ENCODE measurements at regions not wholly inside any gene's neighbourhood (a gene's known extent, or its start where the extent isn't known, plus 50 kb on each side); places are given as distances from the start of the nearest gene placed in this dataset.

DNA sequence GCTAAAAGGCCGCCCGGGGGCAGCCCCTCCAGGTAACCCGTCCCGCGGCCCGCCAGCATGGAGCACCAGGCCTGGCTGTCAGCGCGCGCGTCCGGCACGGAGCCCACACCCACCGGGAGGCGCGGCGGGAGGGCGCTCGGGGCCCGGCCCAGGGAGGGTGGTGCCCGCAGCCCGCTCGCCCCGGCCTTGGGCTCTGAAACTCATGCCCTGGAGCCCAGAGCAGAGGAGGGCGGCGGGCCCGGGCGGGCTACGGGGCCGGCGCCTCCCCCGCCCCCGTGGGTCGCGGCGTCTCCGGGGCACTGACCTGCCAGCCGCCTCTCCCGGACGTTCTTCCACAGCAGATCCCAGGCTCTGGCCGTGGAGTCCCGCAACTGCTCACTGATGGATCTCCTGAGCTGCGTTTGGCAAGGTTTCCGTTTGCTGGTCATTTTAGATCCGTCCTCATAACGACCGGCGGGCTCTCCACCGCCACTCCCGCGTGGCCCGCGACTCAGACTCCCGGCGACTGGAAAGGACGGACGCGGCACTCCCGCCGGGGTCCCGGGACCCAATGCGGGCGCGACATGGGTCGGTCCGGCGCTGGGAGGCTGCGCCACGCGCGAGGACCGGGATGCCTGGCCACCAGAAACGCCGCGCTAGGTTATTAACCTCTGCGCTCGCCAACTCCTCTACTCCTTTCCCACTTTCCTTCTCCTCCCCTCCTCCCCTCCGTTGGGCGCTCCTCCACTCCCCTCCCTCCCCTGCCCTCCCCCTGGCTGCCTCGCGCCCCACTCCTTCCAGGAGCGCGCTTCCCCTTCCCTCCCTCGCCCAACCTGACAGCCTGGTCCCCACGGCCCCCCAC is 64.7 kb upstream of the STARD13 start:
- BruUV-seq (replicated peaks): no TSS peak
- Histone ChIP-seq H4K8ac (ENCODE audit: low read depth in 2 of 2, low read length in 2 of 2) (peak overlapping the region; percentile 79 to 80), H3K27ac (ENCODE audit: insufficient read depth, low read length) (peak overlapping the region; percentile 95), H3K9me1 (ENCODE audit: insufficient read depth, low read length) (peaks cover 15% of the 10 kb centered on the region), H3K4ac (ENCODE audit: low read depth, low read length) (peak overlapping the region; percentile 92), H3K9ac (ENCODE audit: low read depth, low read length) (peak overlapping the region; percentile 96), H3K9me3 (ENCODE audit: control insufficient read depth, insufficient read depth, low read length) (no peaks in the 10 kb centered on the region), H3K4me3 (ENCODE audit: insufficient read depth, low read depth, low read length) (peak overlapping the region; percentile 97), H2AK5ac (ENCODE audit: low read depth, low read length) (peak overlapping the region; percentile 96), H2AFZ (replicated peaks; ENCODE audit: low read length, poor library complexity) (peak overlapping the region; percentile 95), H4K5ac (ENCODE audit: low read depth, low read length) (peak overlapping the region; percentile 91), H2BK5ac (ENCODE audit: low read depth, low read length, poor library complexity, severe bottlenecking) (peak overlapping the region; percentile 93), H2BK120ac (ENCODE audit: low read depth, low read length) (peak overlapping the region; percentile 95), H3K14ac (replicated peaks; ENCODE audit: low read depth, low read length) (peak overlapping the region; percentile 97), H3K18ac (ENCODE audit: low read depth, low read length) (peak overlapping the region; percentile 97), H4K20me1 (ENCODE audit: insufficient read depth, low read length) (0 out of 2 replicates have a peak, but pooled peaks cover 11% of the 10 kb centered on the region), H3K36me3 (ENCODE audit: control insufficient read depth, insufficient read depth, low read length) (peaks cover 6% of the 10 kb centered on the region; the same call in 1 of the 2 replicates), H3K27me3 (ENCODE audit: control insufficient read depth, insufficient read depth, low read length) (no peaks in the 10 kb centered on the region), H3K56ac (ENCODE audit: extremely low read depth, insufficient read depth, low read length) (peak overlapping the region; percentile 95), H3K4me1 (ENCODE audit: control insufficient read depth, insufficient read depth, low read length) (peaks cover 12% of the 10 kb centered on the region), H3K79me1 (ENCODE audit: low read depth in 1 of 2, low read length in 2 of 2) (peaks cover 18 to 45% of the 10 kb centered on the region in 2 experiments), H2BK15ac (ENCODE audit: low read depth, low read length) (peak overlapping the region; percentile 94; the same call in 2 of the 3 replicates), H3K4me2 (ENCODE audit: low read depth, low read length) (peak overlapping the region; percentile 94), H4K91ac (ENCODE audit: insufficient read depth, low read depth, low read length) (peak overlapping the region; percentile 96), H2BK20ac (ENCODE audit: low read depth, low read length) (peak overlapping the region; percentile 95), H2AK9ac (replicated peaks; ENCODE audit: low read depth, low read length, poor library complexity) (peak overlapping the region; percentile 95), H3K23ac (ENCODE audit: low read depth, low read length) (peak overlapping the region; percentile 98)
- POLR2A ChIA-PET (ENCODE audit: unreplicated experiment): interaction anchor here (0.7 kb wide), 1 partner anchor 46 kb away, joined by 12 read pairs; no protein-coding TSS in a partner anchor
- 0% methylated on average over 55 of the region's 84 CpGs; no CpG with 5 or more reads in 1 of the 2 experiments for WGBS, 2 experiments (ENCODE audit: extremely low coverage in 2 of 2, insufficient read length in 1 of 2)
- CTCF ChIA-PET: no interaction called here
- in situ Hi-C loops (cut with MboI; ENCODE audit: low sequenced_read_pairs): loop anchor here (10.0 kb wide), 1 partner anchor 185 kb away; no protein-coding TSS in a partner anchor
- dilution Hi-C loops (cut with HindIII; ENCODE audit: low sequenced_read_pairs, unreplicated experiment): no loop called here
- ATAC-seq (ENCODE audit: low read depth) (peak; percentile 70), DNase-seq (peak; percentile 39)
- intact Hi-C loops (cut with micrococcal nuclease): loop anchor here (1.0 to 5.0 kb wide), 3 partner anchors 123 to 192 kb away; no protein-coding TSS in a partner anchor
- no peak for TF ChIP-seq RCOR1 (IDR thresholded peaks at IDR 0.05; ENCODE audit: insufficient replicate concordance, low read length)
- TF ChIP-seq MAZ (IDR thresholded peaks at IDR 0.05; ENCODE audit: borderline replicate concordance, low read depth, low read length): peak; percentile 87
- no peak for TF ChIP-seq CHD1 (IDR thresholded peaks at IDR 0.05; ENCODE audit: low read depth, low read length)
- TF ChIP-seq MXI1 (IDR thresholded peaks at IDR 0.05; ENCODE audit: borderline replicate concordance, low read depth, low read length): peak; percentile 67; the same call in 1 of the 2 replicates

All from IMR-90 (cell line).